GM04503 (cell line): ENCODE measurements at regions not wholly inside any gene's neighbourhood (a gene's known extent, or its start where the extent isn't known, plus 50 kb on each side); places are given as distances from the start of the nearest gene placed in this dataset.

ENCODE experiments used
- DNase-seq: peaks from one replicate; pipeline ENCODE4 v3.0.0-alpha.2; 2012; ENCODE audit warnings: low read depth

DNA sequence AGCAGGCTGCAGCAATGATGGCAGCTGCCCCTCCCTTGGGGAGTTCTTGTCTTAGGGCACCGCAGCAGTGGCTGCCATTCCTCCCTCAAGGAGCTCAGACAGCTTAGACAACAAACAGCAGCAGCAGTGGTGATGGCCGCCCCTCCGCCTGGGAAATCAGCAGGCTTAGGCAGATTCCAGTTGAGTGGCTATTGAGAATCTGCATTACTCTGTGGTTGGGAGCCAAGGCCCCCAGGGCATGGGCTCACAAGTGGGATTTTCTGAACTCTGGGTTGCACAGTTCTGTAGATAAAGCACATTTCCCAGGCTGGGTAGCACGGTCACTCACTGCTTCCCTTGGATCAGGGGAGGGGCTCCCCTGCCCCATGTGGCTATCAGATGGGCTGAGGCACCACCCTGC is 1280.7 kb upstream of the TMPRSS15 start:
- no peak for DNase-seq

DNA sequence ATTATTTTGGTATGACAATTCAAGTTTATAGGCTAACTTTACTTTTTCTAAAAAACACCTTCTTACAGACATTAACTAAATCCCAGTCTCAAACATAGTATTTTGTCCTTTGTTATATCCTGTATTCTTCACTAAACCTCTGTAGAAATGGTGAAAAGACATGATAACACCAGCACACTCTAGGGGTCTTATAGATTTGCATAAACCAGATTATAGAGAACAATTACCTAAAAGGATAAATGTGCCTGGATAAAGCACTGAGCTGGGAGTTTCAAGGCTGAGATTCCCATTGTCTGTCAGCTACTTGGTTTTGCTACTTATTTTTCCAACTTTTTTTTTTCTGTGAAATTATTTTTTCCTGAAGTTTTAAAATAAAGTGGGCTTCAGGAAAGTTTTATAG is 1288.6 kb upstream of the TMPRSS15 start:
- DNase-seq = no peak

DNA sequence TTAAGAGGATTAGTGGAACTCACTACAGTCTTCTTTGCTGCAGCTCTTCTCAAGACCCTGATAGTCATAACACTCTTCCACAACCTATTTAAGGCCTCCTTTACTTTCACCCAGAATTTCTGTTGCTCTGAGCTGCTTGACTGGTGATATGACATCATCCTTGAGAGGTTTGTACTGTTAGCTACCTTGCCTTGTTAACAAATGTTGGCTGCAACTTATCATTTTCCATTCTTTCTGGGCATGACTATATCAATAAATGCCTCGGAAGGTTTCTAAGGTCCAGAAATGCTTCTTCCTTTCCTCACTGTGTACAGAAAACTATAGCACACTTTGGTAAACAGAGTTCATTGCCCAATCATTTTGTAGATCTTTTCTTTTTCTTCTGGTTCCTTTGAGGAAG is 1292.2 kb upstream of the TMPRSS15 start:
- no peak for DNase-seq

DNA sequence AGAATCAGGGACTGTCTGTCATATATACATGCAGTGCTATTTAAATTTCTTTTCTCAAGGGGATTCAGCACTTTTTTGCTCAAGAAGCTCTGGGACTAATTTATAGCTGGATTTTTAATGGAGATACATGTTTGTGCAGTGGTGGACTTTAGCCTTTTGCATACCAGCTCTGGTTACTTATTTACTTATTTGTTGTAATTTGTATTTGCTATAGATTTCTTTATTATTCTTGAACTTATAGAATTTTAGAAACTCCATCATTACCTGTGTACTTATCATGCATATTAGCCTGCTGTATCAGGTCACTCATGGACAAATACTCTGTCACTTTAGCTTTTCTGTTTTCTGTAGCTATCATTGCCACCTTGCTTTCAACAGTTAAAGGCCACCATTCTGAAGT is 1296.9 kb upstream of the TMPRSS15 start:
- no peak for DNase-seq

DNA sequence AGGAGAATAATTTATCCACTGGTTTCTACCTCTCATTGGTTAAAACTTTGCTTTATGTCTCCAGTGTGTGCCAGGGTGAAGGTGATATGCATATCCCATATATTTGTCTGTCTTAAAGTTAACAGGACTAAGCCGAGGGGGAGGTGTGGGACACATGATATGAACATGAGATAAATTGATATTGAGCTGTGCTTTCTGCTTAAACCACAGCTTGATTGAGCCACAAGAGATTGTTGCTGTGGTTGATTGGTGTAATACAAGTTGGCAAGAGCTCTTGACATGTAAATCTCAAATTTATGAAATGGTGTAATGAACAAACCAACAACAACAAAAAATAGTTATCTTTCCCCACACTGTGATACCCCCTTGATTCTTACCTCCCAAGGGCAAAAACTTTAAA is 1295.5 kb upstream of the NCAM2 start:
- DNase-seq = no peak

DNA sequence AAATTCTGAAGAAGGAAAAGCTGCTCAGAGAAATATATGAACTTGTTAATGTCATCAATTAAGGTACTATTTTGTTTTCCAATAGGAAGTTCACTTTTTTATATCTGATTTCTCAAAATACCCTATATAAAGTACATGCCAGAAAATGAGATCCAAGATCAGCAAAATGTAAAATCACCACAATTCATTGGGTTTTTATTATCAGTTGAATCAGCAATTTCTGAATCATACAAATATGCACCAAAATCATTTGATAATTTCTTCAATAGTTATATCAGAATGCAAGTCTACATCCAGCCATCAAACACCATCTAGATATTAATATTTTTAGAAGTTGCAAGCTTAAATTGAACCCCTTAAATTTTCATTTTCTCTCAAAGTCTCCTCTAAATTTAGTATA is 1293.4 kb upstream of the NCAM2 start:
- DNase-seq = no peak

DNA sequence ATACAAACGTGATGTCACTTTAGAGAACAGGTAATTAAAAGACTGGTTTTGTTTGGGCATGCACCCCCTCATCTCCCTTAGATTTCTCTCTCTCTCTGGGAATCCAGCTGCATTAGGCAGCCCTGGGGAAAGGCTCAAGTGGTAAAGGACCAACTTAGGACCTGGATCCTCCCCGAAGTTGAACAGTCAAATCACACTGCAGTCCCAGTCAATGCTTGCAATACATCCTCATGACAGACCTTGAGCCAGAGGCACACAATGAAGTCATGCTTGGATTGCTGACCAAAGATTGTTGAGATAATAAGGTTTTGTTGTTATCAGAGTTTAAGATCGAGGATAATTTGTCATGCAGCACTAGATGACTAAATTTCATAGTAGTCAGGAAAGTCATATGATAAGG is 1285.8 kb upstream of the NCAM2 start:
- no peak for DNase-seq

DNA sequence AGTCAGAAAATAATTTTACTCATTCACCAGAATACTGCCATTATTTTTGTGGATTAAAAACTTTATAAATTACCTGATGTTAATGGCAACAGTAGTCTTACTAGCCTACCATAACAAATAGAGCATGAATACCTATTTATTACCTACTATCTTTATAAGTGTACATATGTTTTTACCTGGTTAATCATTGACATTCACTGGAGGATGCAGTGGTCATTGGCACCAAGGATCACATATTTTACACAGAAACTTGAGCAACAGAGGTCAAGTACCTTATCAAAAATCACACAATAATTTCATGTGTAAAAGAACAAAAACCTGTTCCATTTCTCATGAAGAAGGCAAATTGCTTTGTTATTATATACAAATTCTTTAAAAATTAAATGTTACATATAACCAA is 1284.9 kb upstream of the NCAM2 start:
- no peak for DNase-seq

DNA sequence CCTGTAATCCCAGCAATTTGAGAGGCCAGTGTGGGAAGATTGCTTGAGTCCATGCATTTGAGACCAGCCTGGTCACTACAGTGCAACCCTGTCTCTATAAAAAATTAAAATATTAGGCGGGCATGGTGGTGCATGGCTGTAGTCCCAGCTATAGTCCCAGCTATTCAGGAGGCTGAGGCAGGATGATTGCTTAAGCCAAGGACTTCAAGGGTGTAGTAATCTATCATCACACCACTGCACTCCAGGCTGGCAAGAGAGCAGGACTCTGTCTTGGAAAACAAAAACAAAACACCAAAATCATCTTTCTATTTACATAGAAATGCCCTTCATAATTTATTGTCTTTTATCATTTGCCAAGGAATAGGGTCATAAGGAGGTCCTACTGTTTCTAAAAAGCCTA is 1274.1 kb upstream of the NCAM2 start:
- DNase-seq = no peak

DNA sequence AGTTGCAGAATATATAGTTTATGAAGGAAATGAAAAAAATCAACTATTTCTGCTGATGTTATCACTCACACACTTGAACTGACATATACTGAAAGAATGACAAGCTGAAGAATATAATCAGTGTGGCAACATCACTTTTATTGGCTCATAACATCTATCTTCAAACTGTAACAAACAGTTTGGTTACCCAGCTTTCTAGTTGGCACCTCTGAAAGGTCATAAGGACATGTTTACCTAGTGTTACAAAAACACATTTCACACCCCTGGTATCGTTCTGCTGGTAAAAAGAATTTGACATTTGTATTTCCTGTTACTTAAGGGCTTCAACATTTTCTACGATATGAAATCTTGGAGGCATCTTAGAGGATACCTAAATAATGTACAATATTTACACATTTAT is 1267.0 kb upstream of the NCAM2 start:
- no peak for DNase-seq

DNA sequence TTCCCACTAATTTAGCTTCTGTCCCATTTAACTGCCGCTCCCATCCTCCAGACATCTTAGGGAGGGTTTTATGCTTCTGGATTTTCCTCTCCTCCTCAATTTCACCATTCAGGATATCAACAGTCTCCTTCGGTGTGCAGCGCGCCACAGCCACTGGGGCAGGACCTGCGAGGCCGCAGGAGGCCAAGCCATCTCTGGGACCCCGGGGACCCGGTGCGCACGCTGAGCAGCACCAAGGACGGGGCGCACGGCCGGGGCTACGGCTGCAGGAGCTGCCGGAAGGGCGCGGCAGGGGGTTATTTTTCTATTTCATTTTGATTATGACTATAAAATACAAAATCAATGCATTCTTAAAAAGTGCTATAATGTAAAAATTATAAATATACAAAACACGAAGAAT is 1238.4 kb upstream of the NCAM2 start:
- DNase-seq = no peak

DNA sequence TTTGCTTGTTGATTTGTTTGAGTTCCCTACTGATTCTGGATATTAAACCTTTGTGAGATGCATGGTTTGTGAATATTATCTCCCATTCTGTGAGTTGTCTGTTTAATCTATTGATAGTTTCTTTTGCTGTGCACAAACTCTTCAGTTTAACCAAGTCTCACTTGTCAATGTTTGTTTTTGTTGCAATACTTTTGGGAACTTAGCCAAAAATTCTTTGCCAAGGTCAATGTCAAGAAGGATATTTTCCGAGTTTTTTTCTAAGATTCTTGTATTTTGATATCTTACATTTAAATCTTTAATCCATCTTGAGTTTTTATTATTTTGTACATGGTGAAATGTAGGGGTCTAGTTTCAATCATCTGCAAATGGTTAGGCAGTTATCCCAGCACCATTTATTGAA is 1230.7 kb upstream of the NCAM2 start:
- DNase-seq = no peak

DNA sequence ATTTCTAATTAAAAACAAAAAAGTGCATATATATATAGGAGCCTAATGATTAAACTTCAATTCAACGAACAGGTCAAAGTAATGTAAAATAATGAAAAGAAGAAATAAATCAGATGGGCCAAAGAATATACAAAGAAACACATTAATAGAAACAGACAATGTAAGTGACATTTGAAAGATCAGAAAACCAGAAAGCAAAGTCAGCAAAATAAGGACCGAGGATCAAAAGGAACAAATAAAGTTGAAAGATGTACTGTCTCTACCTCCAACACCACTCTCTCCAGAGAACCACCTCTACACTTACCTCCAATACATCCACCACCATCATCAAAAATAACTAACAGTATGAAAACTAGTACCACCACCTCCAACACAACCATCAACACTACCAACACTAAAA is 1226.3 kb upstream of the NCAM2 start:
- no peak for DNase-seq

DNA sequence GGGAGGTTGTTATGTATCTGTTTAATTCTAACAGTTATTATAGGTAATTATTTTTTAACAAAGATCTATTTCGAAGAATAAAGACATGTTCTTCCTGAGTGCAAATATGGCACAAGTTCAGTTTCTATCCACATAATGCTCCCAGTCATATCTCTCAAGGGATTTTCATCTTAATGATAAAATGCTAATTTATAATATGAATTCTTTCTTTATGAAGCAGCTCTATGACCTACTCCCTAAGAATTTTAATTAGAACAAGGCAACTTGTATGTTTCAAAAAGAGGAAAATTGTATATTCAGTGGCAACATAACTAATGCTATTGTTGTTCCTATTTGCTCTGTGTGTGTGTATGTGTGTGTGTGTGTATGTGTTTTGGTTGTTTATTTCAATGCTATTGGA is 1222.1 kb upstream of the NCAM2 start:
- DNase-seq = no peak

DNA sequence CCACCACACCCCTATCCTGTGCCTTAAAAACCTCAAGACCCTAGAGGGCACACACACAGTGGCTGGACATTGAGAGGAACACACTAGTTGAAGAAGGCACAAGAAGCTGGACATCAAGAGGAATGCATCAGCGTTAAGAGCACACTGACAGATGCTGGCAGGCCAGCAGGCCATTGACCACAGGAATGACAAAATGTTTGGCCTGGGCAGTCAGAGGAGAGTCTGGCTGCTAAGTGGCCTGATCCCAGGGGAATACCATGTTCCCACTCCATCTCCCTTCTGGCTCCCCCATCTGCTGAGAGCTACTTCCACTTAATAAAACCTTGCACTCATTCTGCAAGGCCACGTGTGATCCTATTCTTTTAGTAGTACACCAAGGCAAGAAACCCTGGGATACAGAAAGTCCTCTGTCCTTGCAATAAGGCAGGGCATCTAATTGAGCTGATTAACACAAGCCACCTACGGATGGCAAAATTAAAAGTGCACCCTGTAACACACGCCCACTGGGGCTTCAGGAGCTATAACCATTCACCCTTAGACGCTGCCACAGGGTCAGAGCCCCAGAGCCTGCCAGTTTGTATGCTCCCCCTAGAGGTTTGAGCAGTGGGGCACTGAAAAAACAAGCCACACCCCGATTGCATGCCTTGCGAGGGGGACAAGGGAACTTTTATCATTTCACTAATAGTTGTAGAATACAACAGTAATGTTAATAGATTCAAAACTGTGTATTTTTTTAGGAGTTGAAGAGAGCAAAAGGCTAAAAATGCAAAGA is 1216.1 kb upstream of the NCAM2 start:
- DNase-seq = no peak

DNA sequence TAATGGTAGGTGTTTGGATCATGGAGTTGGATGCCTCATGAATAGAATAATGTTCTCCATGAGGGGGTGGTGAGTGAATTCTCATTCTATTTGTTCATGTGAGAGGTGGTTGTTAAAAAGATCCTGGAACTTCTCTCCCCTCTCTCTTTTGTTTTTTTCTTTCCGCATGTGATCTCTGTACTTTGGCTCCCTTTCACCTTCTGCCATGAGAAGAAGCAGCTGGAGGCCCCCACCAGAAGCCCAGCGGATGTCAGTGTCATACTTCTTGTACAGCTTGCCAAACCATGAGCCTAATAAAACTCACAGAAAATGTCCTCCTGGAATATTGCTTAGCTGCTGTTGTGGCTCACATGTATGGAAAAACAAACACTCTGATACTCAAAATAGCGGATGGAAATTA is 1212.3 kb upstream of the NCAM2 start:
- DNase-seq = no peak

DNA sequence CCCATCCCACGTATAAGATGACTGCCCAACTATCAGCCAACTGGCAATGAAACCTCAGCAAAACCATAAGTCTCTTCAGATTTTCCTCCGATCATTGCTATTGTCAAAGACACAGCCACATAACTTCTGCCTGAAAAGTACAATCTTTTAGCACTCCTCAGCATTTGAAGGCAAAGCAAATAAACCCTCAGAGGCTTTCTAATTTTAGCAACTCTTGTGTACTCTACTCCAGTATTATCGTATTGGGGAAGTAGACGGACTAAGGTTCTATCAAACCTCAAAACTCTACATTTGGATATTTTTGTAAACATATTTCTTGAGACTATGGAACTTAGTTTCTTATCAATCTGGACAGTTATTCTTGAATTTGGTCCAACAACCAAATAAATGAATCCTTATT is 1206.2 kb upstream of the NCAM2 start:
- DNase-seq = no peak

DNA sequence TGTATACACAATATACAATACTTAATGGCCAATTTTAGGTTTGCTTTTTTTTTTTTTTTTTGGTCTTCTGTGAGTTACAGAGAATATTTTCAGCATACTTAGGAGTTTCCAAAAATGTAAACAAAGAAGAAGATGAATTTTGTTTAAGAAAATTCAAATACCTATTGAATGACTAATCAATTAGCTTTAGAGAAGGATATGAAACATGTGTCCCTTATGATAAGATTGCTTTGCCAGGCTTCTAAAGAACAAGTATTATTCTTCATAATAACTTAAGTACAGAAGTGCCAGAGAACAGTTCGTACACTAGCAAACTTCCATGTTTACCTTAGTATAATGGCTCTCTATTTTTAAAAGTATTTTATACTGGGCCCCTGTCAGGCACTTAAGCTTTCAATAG is 1191.0 kb upstream of the NCAM2 start:
- DNase-seq = no peak

DNA sequence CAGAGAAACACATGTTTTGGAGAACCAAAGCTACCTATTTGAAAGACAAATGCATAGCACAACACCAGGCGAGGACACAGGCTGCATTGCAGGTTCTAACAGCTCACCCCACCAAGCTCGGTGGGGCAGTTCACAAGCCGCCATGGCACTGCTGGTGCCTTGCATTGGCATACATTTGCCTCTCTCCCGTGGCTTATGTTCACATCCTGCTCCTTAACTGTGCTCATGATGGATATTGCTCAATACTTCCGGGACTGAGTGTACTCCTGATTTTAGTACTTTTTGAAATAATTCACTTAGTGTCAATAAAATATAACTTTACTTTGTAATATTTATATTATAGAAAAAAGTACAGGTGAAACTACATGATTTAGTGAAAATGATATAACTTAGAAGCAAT is 1187.4 kb upstream of the NCAM2 start:
- no peak for DNase-seq

DNA sequence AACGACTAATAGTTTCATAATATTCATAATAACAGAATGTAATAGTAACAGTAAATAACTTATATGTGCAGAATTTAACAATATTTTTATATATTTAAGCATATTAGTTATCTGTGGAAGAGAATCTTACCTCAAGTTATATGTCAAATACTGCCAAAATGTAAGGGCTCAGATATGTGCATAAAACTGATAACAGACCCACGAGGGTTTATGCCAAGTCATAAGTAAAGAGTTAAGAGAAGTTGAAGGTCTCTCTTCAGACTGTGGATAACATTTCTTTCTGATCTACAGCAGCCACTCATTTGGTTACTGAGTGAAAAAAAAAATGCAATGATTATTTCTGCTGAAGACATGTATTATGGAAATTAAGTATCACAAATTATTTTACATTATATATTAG is 1167.8 kb upstream of the NCAM2 start:
- no peak for DNase-seq

DNA sequence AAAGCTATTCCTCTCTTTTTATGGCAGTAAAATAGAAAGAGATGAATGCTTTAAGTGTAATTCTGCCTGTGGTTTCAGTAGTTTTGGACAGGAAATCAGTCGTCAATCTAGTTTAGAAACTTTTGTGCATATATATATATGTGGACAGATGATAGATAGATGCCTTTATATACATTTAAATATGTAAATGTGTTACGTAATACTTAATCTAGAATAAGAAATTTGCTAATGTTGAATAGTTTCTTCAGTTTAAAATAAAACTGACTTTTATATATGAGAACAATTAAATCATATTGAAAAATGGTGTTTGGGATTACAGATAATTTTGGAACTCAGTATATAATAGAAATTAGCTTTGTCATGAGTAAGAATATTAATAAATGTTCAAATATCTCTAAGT is 1165.7 kb upstream of the NCAM2 start:
- no peak for DNase-seq

DNA sequence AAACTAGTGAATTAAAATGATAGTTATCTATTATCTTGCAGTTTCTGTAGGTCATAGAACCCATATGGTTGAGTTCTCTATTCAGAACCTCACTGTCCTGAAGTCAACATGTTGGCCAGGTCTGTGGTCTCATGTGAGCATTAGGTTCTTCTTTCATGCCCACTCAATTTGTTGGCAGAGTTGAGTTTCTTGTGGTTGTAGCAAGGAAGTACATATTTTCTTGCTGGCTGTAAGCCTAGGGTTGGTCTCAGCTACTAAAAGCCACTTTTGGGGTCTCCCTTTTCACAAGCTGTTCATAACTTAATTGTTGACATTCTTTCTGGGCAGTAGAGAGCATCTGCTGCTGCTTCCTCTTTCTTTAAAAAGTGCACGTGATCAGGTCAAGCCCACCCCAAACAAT is 1165.1 kb upstream of the NCAM2 start:
- no peak for DNase-seq

DNA sequence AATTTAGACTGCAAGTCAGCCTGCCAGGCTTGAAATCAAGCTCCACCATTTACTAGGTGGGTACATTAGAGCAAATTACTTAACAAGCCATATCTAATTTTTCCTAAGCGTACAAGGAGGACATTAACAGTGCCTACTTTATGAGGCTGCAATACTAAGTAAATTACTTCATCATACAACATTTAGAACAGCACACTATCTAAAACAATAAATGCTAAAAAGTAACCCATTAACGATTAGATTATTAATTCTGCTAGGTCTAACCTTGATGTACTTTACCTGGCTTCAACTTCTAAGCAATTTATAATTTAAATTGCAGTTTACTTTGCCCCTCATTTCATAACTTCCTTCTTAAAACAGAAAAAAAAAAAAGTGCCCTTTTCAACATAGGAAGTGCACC is 1155.6 kb upstream of the NCAM2 start:
- DNase-seq = no peak

DNA sequence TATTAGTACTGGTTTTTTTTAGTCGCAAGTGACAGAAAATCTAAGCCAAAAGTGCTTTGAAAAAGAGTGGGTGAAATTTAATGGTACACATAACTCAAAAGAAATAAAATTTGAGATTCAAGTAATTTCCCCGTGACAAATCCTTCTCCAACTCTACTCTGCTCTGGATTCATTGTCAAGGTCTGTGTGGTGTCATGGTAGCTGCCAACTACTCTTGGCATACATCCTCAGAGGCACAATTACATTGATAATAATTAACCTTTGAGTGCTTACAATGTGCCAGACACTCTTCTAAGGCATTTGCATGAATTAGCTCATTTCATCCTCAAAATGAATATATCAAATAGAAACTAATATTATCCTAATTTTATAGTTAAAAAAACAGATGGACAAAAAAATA is 1153.9 kb upstream of the NCAM2 start:
- DNase-seq = no peak

DNA sequence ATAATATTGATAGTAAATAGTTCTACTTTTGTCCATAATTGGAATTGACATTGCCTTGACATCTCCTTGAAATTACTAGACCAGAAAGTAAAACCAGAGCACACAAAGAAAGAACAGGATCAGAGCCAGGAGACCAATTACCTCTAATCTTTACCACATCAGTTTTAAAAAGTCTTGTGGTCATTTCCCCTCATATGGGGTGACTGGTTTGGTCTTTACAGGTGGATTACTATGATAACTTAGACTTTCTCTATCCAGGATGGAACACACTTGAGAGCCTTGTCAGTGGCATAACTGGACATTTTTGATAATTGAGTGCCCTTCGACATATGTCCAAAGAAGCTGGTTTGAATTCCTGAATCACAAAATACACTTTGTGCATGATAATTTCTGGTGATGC is 1148.1 kb upstream of the NCAM2 start:
- DNase-seq = no peak
